GM18505 (cell line): ENCODE measurements at regions not wholly inside any gene's neighbourhood (a gene's known extent, or its start where the extent isn't known, plus 50 kb on each side); places are given as distances from the start of the nearest gene placed in this dataset.

ENCODE experiments used
- ATAC-seq: cut with Tn5 transposase; IDR thresholded peaks from one replicate; pipeline ENCODE4 v1.9.1; 2021; ENCODE audit not compliant: unreplicated experiment
- POLR2A ChIP-seq: IDR thresholded peaks from 4 replicates; pipeline ENCODE4 v1.6.1; 2011; ENCODE audit warnings: borderline replicate concordance; ENCODE audit not compliant: insufficient read depth, insufficient read length; ENCODE audit errors: extremely low read depth

DNA sequence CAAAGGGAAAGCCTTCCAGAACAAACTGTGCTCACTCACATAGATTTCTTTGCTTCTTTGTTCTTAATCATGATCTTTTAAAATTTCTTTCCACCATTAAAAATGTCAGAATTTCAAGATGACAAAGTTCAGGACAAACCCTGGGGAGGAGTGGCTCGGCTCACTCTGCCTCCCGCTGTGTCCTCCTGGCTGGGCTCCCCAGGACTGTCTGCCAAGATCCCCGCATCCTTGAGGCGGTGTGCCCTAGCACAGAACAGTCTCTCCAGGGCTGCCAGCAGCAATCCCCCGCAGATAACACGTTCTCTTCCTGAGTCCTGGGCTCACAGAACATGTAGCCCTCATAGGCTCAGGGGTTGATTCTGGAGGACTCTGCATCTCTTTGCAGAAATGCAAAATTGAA, 98.4 kb upstream of the KCNG1 start:
- TF ChIP-seq POLR2A: no peak
- no peak for ATAC-seq

DNA sequence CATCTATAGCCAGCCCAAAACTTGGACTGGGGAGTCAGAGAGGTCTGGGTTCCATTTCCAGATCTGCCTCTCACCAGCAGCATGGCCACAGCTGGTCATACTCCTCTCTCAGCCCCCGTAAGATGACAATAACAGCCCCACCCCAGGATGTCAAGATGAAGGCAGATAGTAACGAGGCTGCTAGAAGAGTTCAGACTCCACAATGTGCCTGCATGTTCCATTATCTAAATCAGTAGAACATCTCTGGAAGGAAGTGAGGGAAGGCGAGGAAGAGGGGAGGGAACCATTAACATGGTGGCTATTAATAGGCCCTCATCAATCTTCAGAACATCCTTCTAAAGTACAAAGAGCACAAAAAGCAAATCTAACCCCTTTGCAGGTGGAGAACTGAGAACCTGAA, 98.0 kb upstream of the KCNG1 start:
- no peak for TF ChIP-seq POLR2A
- ATAC-seq: no peak

DNA sequence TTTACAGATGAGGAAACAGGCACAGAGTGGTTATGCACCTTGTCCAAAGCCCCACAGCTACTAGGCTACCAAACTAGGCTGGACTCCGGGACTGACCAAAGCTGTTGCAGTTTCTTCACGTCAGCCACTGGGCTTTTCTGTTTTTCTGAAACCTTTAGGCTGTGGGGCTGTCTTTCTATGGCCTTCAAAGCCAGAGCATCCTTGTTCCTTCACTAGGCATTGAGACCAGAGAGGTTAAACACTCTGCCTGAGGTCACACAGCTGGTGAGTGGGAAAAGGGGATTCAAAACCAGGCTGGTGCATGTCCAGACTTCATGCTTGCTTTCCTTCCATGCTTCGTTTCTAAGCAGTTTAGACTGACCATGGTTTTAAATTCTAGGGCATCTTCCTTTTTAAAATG, 97.5 kb upstream of the KCNG1 start:
- ATAC-seq: no peak
- no peak for TF ChIP-seq POLR2A

DNA sequence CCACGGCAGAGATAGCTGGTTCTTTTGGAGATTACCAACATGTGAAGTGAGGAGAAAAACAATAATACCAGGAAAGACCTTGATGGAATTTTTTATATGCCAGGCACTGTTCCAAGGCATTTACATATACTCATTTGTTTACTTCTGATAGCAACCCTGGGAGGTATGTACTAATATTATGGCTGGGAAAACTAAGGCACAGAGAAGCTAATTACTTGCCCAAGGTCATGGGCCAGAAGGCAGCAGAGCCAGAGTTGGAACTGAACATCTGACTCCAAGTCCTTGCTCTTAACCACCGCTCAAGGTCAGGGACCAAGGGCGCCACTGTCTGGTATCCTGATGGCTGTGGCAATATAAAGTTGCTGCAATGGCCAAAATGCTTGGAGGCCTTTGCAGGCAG, 97.0 kb upstream of the KCNG1 start:
- no peak for ATAC-seq
- no peak for TF ChIP-seq POLR2A

DNA sequence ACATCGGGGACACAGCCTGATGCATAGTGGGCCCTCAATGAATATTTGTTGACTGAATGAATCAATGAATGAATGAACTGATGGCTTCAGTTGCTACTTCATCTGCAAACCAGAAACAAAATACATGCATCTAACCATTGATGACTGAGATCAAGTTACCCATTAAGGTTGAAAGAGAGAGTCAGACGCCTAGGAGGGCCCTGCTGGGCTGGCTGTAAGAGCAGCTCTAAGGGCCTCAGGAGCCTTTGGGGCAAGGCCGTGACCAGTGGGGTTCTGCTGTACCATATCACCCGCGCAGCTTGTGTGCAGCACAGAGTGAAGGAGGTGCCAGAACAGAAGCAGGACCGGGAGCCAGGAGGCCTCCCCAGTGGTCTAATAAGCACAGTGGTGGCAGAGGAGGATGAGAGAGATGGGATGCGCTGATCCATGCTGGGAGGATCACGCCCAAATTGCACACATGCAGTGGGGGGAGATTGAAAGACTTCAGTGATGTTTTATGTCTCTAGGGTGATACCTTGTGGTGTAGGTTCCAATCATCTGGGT, 96.1 kb upstream of the KCNG1 start:
- no peak for TF ChIP-seq POLR2A
- ATAC-seq: no peak

DNA sequence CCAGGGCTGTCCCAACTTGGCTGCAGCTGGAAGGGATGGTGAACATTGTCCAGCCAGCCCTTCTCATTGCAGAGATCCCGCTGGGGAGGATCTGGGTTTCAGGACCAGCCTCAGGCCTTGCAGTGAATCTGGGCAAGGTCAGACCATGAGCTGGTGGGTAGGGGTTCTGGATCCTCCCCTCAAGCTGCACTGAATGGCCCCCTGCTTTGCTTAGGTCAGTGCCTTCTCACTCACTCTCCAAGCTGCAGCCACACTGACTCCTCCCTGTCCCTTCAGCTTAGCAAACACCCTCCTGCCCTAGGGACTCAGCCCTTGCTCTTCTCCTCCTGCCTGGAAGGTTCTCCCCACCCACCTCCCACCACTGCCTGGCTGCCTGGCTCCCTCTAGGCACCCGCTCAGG, 95.3 kb upstream of the KCNG1 start:
- no peak for ATAC-seq
- TF ChIP-seq POLR2A: no peak

DNA sequence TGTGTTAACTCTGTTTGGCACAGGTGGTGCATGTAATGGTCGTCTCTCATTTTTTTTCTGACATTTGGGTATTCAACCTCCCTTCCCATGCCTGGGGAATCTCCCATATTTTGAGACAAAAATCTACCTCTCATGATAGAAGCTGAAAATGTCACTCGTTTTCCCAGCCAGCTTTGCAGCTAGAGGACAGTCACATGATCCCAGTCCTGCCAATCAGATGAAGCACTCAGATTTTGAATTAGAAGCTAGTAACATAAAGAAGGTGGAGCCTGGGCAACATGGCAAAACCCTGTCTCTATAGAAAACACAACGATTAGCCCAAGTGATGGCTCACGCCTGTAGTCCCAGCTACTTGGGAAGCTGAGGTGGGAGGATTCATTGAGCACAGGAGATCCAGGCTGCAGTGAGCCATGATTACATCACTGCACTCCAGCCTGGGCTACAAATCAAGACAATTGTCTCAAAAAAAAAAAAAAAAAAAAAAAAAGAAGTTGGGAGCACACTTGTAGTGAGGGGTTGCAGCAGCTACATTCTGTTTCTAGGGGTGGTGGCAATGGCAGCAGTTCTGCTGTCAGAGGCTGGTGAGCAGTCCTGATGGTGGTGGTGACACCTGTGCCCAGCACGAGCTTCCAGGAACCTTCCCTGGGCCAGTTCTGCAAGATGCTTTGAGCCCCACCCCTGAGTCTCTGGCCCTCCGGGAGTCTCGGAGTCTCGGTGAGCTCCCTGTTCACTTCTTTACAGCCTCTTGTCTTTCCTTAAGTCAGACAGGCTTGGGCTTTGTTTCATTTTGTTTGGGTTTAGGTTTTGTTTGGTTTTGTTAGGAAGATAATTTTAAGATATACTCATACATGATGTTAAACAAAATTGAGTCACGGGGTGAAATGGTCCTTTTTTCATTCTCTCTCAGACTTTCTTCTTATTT, 94.1 kb upstream of the KCNG1 start:
- no peak for TF ChIP-seq POLR2A

DNA sequence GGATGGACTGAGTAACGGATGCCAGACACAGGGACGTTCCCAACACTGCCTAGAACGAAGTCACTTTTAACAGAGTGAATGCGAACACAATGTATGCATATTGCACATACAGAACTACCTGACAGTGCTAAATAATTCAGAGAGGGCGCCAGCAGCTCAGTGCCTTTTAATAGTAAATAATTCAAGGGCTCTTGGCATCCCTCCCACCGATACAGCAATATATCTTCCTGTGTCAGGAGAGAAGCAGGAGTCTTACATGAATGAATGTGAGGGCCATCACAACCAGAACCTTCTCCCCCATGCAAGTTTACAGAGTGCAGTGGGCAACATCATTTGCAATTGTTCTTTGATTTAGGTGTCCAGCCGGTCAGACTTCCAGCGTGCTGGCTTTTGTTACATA, 88.4 kb upstream of the KCNG1 start:
- no peak for TF ChIP-seq POLR2A
- no peak for ATAC-seq

More for the DNA sequence above, 94.1 kb upstream of the KCNG1 start:
- no peak for ATAC-seq

DNA sequence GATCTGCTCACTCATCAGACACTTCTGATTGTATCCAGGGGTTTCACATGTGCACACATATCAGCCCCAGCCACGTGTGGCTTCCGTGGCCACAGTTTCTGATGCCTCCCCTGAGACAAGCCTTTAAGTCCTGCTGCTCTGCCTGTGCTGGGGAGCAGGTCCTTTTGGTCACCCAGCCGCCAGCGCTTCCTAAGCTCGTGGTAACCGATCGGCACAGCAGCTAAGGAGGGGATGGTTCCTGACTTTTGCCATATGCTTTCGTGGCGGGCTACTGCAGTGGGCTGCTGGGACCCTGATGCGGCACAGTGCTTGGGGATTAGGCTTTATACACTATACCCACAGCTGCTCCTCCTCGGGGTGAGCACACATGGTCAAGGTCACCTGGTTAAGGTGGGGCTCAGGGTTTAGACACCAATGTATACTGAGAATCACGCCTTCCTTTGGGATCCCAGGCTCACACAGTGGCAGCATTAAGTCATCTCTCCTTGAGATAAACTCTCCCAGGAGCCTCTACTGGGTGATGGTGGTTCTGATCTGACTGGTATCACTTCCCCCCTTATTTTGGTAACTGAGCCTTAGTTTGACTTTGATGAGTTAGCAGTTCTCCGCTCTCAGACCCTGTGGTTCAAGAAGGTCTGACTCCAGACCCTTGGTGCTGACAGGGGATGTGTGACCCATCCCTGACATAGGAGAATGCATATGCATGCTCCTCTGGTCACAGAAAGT, 85.9 kb upstream of the KCNG1 start:
- ATAC-seq: no peak
- TF ChIP-seq POLR2A: no peak

DNA sequence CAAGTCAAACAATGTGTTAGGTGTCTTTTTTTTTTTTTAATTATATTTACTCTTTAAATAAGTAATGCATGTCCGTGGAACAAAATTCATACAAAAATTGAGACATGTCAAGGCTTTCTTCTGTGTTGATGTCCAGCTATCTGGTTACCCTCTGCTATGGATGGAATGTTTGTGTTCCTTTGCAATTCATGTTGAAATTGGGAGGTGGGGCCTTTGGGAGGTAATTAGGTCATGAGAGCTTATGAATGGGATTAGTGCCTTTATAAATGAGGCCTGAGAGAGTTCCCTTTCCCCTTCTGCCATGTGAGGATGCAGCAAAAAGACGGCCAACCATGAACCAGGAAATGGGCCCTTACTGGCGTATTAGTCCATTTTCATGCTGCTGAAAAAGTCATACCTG, 83.1 kb upstream of the KCNG1 start:
- TF ChIP-seq POLR2A: no peak
- ATAC-seq: no peak

DNA sequence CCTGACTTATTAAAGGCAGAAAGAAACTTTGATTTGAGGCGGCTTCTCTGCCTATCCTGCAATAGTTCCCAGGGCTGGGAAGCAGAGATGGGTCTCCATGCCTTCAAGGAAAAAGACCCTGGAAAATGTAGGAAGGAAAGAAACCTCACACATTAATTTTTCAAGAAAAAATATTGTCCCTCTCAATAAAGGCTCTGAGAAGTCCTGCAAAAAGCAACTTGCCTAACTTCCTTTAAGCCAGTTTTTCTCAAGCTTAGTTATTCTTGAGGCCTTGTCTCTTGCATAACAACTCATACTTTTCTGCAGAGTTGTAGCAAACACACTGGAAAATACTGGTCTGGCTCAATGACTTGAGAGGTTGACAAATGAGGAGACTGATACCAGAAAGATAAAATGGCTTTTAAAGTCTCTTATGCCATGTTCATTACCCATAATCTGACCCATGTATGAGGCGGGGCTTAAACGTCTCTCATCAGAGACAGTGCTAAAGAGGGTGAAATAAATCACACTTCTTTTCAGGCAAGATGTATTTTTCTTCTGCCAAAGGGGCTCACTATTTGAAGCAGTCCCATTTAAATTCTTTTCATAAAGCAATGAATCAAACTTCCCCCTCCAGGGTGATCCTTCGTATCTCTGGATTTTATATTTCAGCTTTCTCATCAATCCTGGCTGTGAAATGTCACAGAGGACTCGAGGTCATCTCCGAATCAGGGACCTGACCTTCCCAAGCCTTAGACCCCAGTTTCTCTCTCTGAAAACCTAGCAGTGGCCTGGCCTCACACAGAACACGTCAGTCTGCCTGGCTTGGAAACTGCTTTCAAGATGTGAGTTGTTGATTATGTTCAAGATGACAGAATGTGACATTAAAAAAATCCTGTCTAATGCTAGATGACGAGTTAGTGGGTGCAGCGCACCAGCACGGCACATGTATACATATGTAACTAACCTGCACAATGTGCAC, 82.3 kb upstream of the KCNG1 start:
- no peak for TF ChIP-seq POLR2A
- no peak for ATAC-seq

DNA sequence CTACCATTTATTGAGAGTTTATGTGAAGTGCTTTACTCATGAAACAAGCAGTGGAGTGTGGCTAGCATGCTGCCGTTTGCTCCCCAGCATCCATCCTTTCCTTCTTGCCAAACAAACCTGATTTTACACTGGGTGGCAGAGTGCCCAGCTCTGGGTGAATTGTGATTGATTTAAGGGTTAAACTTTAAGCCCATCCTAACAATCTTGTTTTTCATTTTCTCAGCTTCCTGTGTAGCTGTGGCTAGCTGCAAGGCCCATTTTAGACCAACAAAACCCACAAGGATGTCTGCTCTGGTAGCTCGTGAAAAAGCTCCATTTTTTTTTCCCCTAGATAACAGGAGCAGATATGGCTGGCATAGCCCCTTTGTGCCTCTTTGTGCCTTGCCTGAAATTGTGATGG, 77.7 kb upstream of the KCNG1 start:
- TF ChIP-seq POLR2A: no peak
- no peak for ATAC-seq
